HG02885 (cell line): ENCODE measurements at regions not wholly inside any gene's neighbourhood (a gene's known extent, or its start where the extent isn't known, plus 50 kb on each side); places are given as distances from the start of the nearest gene placed in this dataset.

Source experiments
- ATAC-seq: cut with Tn5 transposase; IDR thresholded peaks from one replicate; pipeline ENCODE4 v1.9.1; 2021; ENCODE audit warnings: mild to moderate bottlenecking; ENCODE audit not compliant: unreplicated experiment, poor library complexity

- ATAC-seq = no peak
Measured at GRCh38 chr15:96390986-96391385, 60.5 kb downstream of the NR2F2 start.

DNA sequence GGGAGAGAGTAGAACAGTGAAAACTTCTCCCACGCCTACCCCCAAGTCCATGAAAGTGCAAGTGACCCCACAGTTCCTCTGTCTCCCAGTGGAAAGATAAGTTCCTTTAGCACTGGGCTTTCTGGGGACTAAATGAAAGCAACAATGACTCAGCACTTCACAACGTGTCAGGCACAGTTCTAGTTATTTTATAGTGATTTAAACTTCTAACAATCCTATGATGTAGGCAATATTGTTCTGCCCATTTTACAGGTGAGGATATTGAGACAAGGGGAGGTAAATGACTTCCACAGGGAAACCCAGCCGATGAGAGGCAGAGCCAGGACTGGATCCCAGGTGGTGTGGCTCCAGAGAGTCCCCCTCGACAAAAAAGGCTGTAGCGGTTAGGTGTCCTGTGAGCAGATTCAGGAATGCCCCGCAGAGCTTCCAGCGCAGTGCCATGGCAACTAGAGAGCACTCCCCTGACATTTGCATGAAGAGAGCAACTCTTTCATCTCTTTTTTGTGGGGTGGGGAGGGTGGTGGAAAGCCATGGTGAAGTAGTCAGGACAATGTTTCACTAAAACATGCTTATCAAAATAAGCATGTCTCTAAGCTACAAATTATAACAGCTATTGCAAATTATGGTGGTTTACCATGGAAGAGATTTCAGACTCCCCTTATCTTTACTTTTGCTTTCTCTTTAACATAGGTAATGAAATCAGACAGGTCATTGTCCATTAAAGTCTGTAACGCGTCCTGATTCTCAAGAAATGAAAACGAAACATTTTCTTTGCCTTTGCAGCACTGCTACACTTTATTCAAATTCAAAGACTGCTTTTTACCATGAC lies 62.1 kb downstream of the NR2F2 start:
- ATAC-seq = no peak

DNA sequence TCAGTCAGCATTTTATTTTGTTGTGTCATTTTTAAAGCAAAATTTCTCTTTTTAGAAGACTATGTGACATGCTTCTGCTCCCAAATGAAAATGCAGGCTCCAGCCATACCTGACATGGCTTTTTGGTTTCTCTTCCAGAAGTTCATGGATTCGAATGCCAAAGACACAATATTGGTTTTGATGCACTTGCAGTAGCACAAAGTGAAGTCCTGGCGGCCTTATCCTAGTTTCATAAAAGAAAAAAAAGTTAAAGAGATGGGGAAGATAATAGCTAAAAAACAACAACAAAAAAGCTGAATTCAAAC lies 62.7 kb downstream of the NR2F2 start:
- ATAC-seq = no peak

DNA sequence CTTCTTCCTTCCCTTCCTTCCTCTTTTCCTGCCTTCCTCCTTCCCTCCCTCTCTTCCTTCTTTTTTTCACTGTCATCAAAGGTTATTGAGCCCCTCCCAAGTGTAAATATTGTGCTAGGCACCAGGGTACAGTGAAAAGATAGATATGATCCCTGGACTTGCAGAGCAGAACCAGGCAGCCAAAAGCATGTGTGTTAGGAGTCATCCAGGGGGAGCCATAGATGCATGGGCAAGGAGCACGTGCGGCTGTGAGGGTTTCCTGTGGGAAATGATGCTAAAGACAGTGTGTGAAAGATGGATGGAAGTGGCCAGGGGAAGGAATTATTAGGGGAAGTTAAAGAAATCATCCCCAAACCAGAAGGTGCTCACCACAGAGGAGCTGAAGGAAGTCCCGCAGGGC lies 65.2 kb downstream of the NR2F2 start:
- ATAC-seq = no peak

DNA sequence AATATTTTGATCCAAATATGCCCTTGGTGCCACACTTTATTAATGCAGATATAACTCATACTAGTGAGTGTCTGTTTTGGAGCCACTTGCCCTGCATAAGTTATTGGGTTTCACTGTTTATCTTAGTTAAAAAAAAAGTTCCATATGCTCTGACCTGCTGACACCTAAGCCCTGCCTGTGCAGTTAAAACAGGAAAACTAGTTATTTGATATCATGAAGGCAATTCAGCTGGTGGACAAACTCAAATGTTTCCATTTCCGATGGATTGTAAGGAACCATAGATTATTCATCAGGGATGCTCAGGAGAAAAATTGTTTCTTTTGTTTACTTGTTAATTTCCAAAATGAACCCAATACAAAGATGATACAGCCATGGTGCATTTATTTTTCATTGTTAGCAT lies 68.3 kb downstream of the NR2F2 start:
- no peak for ATAC-seq

GRCh38 chr15:96402403-96402802 lies 71.9 kb downstream of the NR2F2 start:
- no peak for ATAC-seq

- ATAC-seq = no peak
Measured at GRCh38 chr15:96403071-96403470, 72.6 kb downstream of the NR2F2 start.

DNA sequence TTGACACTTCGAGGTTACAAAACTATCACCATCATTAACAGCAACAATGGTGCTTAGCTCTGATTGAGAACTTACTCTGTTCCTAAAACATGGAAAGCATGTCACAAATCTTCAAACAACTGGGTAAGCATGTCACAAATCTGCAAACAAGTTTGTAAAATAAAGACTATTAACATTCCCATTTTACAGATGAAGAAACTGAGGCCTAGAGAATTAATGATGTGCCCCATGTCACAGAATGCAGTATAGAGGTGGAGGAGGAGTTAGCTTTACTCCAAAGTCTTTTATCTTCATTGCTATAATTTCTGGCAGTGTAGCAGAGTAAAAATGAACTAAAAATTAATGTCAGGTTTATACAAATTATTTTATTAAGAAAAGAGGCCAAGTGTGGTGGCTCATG lies 73.4 kb downstream of the NR2F2 start:
- no peak for ATAC-seq

GRCh38 chr15:96404560-96404959 lies 74.1 kb downstream of the NR2F2 start:
- ATAC-seq = no peak

GRCh38 chr15:96406291-96406690 lies 75.8 kb downstream of the NR2F2 start:
- ATAC-seq = no peak

GRCh38 chr15:96406701-96407100 lies 76.2 kb downstream of the NR2F2 start:
- no peak for ATAC-seq

DNA sequence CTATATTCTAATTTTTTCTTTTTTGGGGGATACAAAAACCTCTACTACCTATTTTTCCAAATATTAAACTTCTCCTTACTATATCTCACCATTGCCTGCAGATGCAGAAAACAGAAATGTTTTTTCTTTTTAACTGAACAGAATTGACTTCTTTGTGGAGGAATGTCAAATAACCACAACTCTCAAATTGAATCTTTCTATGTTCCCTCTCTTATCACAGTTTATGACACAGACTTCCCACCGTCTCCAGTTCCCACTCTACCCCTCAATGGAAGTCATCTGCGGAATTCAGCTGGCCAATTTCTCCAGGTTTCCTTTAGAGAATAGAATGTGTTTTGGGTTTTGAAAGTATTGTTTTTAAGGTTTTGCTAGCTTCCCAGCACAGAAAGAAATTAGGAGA lies 77.0 kb downstream of the NR2F2 start:
- no peak for ATAC-seq

DNA sequence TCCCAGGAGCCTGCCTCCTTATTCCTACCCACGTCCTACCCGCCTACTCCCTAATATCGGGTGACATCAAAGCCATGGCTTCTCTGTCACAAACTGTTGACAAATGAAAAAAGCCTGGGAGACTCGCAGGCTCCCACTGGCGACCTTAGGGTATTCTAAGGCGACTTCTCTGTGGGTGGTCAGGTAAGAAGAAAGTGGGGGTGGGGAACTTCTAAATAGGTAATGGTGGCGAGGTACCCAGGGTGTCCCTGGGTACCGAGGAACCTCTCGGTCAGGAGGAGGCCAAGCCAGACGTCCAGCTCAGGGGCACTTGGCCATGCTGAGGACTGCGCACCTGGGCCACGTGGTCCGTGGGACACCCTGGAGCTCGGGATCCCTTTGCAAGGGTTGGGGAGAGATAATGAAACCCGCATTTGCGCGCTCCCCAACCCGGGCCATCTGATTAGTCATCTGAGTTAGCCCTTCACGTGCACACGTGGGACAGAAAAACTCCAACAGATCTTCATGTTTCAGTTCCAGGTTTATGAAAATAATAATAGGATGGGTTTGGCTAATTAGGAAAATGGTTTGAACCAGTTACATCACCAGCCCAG lies 78.2 kb downstream of the NR2F2 start:
- no peak for ATAC-seq

- ATAC-seq = no peak
Measured at GRCh38 chr15:96409215-96410138, 79.0 kb downstream of the NR2F2 start.

GRCh38 chr15:96410175-96411055 lies 79.9 kb downstream of the NR2F2 start:
- ATAC-seq = no peak

DNA sequence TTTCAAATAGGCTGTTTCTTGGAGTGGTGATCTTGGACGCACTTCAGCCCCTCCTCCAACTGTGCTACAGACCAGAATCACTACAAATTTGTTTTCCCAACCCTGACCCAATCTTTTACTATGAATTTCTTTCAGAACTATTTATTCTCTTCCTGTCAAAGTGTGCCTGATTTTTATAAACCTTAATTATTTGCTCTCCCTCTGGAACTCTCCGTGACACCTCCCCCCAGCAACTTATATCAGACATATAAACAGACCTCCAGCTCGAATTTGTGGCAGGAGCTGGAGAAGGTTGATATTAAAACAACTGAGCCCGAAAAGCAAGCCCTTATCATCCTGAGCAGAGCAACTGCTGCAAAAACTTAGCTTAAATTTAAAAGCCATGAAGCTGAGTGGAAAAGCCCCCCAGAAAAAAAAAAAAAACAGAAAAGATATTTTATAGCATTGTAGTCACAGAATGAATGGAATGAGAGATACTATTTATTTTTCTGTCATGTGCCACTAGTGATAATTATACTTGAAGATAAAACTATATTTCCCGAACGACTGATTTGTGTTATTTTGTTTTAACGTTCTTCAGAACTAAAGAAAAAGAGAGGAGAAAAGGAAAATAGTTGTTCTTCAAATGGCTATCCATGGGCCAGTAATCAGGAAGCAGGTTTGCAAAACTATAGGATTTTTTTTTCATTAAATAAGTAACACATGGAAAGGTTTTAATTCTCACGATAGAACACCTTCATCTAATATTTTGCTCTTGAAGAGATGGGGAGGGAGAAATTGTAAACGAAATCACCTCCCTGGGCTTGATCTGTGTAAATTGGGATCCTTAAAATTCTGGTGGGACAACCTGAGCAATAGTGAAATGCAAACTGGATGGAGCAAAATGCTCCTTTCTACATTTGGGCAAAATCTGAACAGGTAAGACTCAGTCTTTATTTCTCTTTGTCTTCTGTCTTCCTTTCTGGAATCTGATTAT lies 80.8 kb downstream of the NR2F2 start:
- ATAC-seq = no peak

GRCh38 chr15:96412045-96412905 lies 81.8 kb downstream of the NR2F2 start:
- no peak for ATAC-seq

DNA sequence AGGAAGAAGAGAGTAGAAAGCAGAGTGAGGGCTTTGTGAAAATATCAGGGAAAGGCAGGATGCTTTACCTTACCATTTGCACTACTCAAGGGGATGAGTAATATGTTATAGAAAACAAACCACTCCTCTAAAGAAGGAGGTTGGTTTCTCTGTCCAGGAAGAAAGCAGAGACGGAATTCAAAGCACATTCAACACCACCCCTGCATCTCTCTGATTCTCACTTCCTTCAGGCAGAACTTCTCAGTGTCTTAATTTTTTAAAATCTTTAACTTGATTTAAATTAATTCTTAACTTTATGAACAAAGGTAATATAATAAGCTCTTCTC lies 82.4 kb downstream of the NR2F2 start:
- no peak for ATAC-seq
